GM18868 (cell line): ENCODE measurements at regions not wholly inside any gene's neighbourhood (a gene's known extent, or its start where the extent isn't known, plus 50 kb on each side); places are given as distances from the start of the nearest gene placed in this dataset.

Experiments used
- ATAC-seq: cut with Tn5 transposase; IDR thresholded peaks from one replicate; pipeline ENCODE4 v1.9.1; 2021; ENCODE audit warnings: mild to moderate bottlenecking, moderate library complexity; ENCODE audit not compliant: unreplicated experiment

DNA sequence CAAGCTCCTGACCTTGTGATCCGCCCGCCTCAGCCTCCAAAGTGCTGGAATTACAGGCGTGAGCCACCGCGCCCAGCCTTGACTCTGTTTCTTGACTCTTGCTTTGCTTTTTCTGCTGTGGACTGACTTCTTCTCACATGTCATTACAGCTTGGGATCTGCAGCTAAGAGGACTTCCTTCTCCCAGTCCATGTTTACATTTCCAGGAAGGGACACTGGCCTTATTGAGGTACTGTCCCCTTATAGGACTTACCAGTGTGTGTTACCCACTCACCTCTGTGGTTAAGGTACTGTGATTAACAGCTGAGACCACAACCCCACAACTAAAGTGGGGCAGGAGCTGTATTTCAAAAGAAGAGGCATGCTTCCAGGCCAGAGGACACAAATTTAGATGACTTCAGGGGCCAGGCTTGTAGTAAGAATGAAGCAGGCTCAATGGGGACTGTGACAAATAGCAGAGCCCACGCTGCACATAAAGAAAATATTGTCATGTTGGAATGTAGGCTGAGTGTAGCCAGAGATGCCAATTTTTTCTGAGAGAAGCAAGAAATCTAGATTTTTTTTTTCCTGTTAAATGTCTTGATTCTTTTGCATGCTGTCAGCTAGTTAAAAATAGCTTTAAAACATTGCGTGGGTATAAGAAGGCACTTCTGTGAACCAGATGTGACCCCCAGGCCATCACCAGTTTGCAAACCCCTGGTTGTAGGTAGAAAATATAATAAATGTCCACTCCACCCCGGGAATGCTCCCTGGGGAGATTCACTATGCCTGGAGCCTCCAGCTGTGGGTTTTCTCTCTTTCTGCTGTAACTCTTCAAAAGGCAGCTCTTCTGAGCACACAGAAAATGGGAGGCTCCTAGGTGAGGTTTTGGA, 75.0 kb downstream of the PTPDC1 start:
- no peak for ATAC-seq

DNA sequence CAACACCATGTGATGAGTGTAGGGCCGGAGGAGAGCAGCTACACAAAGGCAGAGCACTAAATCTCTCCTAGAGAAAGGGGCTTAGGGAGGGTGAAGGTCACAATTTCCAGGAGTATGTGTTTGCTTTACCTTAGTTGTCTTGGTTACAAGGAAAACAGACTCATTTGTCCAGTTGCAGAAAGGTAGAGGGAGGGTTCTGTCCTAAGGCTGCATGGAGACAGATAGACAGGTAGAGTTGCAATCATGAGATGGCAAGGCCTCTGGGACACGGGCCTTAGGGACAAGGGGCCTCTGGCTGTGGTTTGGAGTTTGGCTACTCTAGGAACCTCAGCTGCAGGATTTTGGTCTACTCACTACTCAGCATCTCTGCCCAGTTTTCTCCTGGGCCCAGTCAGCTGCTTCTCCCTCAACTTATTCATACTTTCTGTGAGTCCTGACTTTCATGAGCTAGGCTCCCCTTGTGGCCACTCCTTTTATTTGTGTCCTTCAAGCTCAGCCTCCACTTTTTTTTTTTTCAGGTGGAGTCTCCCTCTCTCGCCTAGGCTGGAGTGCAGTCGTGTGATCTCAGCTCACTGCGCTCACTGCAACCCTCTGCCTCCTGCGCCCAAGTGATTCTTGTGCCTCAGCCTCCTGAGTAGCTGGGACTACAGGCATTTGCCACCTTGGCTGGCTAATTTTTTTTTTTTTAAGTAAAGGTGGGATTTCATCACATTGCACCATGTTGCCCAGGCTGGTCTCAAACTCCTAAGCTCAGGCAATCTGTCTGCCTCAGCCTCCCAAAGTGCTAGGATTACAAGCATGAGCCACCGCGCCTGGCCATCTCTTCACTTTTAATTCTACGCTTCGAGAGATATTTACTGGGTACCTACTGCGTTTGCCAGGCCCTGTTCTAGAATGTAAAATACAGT, 76.6 kb downstream of the PTPDC1 start:
- ATAC-seq: no peak

DNA sequence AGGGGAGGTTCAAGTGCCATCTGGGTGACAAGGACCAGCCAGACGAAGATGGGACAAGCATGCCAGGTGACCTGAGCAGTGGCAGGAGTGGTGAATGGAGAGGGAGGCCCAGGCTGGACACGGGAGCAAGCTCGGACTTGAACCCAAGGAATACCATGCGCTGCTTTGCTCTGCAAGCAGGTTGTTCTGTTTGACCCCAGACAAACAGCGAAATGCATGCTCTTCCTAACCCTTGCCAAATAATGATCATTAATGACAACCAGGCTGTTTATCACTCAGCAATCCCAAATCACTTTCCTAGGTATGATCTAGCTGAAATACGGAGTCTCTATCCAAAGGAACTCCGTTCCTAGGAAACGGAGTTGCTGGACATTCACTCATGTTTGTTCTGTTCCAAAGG, 77.4 kb downstream of the PTPDC1 start:
- no peak for ATAC-seq

DNA sequence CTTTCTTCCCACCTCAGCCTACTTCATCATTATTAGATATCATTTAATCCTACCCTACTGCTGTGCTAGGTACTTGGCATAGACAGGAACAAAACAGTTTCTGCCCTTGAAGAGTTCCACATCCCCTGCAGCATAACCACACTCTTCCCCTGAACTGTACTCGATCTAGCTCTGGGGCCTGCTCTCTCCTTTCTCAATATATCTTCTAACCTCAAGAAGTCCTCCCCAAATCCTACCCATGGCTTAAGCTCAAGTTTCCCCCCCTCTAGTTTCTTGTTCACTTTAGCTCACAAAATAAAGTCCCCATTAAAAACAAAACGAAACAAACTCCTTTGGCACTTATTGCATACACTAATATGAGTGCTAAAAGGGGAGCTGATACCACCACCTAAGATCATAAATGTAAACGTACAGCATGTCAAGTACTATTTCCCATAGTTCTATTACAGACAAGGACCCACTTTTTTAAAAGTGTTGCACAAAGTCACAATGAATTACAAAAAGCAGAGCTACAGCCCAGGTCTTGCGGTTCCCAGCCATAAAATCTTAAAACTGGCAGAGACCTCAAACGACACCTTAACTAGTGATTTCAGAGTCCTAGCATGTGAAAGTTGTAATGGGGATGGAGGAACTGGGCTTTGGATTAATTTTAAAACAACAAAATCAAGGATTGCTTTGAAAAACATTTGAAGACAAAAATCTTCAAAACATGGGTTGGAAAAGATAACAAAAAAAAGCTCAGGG, 80.7 kb downstream of the PTPDC1 start:
- ATAC-seq: no peak

DNA sequence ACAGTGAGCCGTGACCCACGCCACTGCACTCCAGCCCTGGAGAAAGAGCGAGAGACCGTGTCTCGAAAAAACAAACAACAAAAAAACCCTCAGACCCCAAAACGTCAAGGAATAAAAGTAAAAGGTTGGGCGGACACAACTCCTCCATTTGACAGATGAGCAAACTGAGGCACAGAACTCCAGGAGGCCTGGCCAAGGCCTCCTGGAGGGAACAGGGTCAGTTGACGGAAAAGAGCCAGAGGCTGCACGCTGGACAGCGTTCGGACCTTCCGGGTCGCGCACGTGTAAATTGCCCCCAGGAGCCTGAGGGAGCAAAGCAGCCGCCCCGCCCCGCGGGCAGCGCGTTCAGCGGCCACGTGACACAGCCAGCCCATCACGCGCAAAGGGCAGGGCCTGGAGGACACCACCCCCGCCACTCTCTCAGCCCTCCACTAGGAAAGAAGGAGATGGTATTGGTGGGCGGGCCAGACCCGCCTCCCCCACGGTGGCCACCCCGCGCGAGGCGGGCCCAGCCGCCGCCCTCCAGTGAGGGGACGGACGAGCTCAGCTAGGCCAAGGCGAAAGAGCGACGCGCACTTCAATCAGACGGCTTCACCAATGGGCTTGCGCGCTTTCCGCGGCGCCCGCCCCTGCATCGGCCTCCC, 81.5 kb downstream of the PTPDC1 start:
- peak; percentile 89 for ATAC-seq

DNA sequence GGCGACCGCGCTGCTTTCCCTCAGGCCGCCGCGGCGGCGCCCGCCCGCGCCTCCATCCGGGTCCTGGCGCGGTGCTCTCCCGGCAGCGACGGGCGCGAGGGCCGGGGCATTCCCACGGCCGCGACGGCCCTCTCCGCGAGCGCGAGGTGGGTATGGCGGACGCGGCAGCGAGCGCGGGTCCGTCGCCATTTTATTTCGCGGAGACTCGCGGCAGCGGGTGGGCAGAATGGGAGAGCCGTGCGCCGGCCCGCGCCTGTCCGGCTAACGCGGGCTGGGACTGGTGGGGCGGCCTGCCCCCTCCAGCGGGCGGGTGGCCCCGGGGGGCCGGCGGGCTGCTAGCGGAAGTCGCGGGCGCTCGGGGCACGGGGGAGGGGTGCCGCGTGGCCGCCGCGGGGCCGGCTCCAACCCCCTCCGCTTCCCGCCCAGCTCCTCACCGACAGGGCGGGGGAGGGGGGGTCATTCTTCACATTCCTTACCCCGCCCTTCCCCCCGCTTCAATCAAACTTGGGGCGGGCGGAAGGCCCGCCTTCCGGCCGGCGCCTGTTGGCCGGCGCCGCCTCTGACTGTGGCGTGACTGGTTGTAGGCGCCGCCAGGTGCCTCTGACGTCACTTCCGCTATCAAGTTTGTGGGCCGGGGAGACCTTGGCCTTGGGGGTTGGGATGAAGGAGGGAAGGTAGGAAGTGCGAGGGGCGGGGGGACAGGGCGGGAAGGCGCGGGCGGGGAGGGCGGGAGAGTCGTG, 82.1 kb downstream of the PTPDC1 start:
- ATAC-seq: peak; percentile 60

DNA sequence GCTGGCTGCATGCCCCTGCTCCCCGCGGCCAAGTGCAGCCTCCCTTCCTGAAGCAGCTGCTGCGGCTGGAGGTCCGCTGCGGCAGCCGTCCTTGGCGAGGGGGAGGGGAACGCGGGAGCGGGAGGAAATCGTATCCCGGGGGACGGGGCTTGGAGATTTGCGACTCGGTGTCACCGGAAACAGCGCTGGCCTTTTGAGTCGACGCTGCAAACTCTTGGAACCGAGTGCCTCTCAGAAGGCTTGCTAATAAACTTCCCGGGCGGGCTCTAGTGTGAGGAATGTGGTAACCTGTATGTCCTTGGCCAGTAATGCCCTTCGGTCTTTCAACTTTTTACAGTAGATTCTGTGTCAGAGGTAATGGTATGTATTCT, 82.7 kb downstream of the PTPDC1 start:
- ATAC-seq: no peak

DNA sequence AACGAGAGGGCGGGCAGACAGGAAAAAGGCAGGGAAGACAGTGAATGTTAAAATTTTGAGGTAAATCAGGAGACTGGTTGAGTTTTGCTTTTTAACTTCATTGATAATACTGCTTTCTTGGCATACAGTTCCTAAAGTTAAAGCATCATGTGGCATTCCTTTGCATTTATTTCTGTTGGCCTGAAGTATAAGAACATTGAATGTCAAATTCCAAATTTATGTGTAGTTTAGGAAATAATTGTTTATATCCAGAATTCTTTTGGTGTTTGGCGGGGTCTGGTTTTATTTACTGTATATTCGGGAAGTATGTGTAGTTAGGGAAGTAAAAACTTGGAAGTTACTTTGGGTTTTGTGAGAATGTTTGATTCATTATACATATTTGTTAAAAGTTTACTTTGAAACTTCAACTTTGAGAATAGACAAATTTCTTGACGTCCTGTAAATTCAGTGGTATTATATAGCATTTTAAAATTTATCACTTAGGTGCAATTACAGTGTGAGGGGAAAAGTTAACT, 83.2 kb downstream of the PTPDC1 start:
- no peak for ATAC-seq

DNA sequence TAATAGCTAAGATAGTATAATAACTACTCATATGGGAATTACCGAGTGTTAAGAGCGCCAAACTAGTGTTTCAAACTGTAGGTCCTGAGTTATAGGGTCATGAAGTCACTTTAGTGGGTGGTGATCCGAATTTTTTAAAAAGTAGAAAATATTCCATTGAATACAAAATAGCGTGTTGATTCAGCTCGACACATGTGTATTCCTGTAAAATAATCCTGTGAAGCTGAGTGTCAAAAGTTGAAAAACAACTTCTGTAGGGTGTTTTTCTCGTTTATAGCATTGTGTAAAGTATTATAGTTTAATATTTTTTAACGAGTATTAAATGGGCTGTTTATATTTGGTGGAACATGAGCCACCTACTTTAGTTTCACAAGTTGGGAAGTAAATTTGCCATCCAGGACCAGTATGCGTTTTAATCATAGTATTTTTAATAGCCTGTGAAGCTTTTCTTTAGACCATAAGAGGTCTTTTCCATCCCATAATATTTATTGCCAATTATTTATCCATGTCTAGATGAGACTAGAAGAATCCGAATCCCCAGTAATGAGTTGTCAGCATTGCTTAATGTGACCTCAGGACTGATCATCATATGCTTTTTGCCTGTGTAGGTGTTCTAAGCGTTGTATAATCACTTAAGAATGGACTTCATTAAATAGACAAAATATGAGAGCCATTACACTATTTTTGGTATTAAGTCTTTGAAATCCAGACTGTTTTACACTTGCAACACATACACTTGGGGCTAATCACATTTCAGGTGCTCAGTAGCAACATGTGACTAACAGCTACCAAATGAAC, 84.1 kb downstream of the PTPDC1 start:
- no peak for ATAC-seq

DNA sequence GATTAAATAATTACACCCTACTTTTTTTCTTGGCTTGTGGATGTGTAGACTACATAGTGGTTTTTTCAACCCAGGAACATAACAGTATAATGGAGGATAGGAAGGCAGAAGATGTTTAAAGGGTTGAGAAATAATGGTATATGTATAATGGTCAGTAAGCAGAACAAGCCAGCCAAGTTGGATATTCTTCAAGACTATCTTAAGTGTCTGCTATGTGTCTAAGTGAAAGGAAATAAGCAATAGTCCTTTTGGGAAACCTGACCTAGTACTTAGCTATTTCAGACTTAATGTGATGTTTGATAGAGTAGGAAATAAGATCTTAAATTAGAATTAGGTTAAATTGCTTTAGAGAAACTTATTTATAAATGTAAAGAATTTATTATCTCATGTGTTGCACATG, 85.7 kb downstream of the PTPDC1 start:
- no peak for ATAC-seq

DNA sequence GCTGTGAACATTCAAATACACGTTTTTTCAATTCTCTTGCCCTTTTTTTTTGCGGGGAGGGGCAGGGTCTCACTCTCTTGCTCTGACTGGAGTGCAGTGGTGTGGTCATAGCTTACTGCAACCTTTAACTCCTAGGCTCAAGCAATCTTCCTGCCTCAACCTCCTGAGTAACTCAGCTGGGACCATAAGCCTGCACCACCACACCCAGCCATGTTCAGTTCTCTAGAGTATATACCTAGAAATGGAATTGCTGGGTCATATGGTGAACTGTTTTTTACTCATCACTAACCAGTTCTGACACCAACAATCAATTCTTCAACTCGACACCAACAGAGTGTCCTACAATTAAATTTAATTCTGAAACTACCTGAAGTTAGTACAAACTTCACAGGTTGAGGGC, 85.5 kb upstream of the ZNF169 start:
- ATAC-seq: peak; percentile 60

DNA sequence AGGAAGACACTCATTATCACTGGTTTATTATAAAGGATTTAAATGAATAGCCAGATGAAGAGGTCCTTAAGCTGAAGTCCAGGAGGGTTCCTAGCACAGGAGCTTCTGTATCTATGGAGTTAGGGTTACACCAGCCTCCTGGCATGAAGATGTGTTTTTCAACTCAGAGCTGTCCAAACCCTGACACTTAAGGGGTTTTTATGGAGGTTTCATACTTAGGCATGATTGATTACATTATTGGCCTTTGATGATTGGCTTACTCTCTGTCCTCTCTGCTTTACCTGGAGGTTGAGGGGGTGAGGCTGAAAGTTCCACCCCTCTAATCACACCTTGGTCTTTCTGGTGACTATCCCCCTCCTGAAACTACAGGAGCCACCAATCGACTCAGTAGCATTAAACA, 84.9 kb upstream of the ZNF169 start:
- ATAC-seq: no peak

DNA sequence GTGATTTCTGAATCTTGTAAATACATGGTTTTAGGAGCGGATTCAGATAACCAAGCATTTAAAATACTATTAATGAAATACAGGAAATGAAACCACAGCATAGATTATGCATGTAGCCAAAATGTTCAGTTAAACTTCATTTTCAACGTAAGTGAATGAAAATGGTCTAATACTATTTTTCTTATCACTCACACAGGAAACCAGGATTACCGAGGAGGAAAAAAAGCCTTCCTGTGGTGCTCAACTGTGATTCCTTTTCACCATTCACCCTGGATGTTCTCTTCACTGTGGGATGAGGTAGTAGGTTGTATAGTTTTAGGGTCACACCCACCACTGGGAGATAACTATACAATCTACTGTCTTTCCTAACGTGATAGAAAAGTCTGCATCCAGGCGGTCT, 83.4 kb upstream of the ZNF169 start:
- no peak for ATAC-seq

DNA sequence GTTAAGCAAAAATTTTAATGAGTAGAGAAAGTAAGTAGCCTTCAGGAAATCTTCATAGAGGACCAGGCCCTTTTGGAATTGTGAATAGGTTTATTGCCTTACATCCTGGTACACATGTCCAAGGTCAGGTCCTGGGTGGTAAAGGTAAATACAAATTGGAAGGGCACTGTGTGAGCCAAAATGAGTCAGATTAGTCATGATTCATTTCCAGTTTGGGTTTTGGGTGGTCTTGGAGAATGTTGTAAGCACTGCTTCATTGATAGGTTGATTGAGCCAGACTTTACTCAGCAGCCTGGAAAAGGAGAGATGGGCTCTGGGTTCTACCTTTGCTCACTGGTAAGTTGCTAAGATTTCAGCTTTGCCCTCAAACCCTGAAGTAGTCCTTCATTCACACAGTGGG, 82.5 kb upstream of the ZNF169 start:
- ATAC-seq: no peak

DNA sequence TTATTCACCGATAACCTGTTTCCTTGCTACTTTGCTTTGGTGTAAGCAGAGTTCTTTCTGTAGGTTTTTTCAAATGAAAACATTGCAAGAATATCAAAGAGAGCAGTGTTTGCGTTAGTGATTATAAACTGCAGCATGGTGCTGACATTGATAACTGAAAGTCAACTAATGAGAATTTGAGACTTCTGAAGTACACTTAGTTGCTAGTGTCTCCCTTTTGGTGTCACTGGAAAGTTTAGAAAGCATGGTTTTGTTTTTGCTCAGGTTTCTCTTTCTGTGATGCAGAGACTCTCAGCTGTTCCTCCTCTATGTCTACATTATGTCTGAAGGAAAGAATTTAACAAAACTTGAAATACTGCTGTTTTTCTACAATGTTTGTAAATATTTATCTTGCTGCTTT, 80.2 kb upstream of the ZNF169 start:
- peak; percentile 64 for ATAC-seq

DNA sequence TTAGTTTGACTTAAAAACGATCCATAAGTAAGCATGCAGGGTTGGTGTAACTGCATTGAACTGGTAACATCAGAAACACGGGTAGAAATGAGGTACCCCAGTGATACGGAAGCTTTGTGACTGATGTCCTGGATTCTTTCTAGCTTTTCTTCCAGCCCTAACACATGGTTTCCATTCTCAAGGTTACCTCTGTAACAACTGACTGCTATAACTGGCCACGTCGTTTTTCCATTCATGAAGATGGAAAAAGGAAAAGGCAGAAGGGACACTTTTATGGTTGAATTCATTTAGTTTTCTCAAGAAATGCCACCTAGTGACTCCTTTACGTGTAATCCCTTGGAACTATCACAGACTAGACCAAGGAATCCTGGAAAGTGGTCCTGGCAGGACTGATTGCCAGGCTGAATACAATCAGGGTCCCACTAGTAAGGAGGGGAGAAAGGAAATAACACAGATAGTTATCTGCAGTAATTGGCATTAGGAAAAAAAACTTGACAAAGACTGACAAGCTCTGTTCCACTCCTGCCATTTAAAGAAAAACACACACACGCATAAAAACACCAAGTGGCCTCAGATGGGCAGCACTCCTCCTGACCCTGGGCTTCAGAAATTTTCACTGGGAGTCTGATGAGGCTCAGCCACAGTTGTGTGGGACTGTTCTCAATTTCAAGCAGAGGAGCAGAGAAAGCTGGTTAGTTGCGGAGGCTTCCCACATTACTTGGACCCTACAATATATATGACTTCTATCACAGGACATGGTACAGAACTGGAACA, 77.5 kb upstream of the ZNF169 start:
- no peak for ATAC-seq

DNA sequence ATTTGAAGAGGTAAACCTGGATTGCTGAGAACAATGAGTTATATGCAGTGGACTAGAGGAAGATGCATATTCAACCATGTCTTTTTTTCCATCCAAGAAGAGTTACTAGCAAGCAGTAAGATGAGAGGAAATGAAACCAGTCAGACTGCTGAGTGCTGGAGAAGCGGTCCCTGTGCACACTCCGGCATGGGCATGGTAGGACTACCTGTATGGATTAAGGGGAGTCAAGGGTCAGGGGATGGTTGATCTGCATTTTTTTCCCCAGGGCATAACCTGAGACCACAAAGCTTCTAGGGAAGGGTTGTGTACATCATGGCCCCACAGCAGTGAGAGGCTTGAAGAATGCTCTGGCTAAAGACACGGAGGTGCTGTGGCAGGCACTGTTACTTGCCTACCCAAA, 76.6 kb upstream of the ZNF169 start:
- peak; percentile 38 for ATAC-seq

DNA sequence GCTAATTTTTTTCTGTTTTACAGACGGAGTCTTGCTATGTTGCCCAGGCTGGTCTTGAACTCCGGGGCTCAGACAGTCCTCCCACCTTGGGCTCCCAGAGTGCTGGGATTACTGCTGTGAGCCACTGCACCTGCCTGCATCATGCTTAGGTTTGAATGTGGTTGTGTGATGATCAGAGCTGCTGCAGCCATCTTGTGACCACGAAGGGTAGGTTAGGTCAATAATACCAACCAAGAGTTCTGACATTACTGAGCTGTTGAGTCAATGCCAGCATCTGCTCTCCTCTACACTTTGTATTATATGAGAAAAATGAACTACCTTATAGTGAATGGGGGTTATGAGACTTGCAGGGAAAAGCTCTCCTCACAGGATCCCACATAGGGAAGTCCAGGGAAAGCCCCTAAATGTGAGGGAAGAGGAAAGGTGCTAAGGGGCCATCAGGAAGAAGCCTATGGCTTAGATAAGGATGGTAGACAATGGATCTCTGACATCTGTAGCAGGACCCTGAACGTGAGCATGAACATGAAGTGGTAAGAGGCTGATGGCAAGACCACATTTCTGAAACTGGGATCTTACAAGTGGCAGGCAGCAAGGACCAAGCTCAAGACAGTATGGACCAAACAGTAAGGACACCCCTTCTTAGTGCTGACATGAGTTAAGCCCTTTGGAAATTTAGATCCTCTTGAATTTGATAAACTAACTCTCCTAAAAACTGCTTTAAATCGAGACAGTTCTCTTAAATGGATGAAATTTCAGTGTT, 75.7 kb upstream of the ZNF169 start:
- ATAC-seq: no peak
